Amniotic epithelial cell (primary cell): ENCODE measurements at regions not wholly inside any gene's neighbourhood (a gene's known extent, or its start where the extent isn't known, plus 50 kb on each side); places are given as distances from the start of the nearest gene placed in this dataset.

Source experiments
- DNase-seq: peaks from one replicate; pipeline ENCODE4 v3.0.0-alpha.2; 2010; ENCODE audit warnings: low read depth

- no peak for DNase-seq
These were observed 1960.5 kb upstream of the PIK3C3 start for GRCh38 chr18:39994498-39994897.

GRCh38 chr18:39991696-39992265 is 1963.3 kb upstream of the PIK3C3 start:
- DNase-seq, result no peak

GRCh38 chr18:39990540-39990939 is 1964.5 kb upstream of the PIK3C3 start:
- DNase-seq, result no peak

GRCh38 chr18:39976771-39977170 is 1978.3 kb upstream of the PIK3C3 start:
- no peak for DNase-seq

GRCh38 chr18:39972521-39972920 is 1982.5 kb upstream of the PIK3C3 start:
- DNase-seq, result no peak

GRCh38 chr18:39969803-39970494 is 1985.1 kb upstream of the PIK3C3 start:
- DNase-seq, result no peak

GRCh38 chr18:39966275-39966674 is 1988.8 kb upstream of the PIK3C3 start:
- DNase-seq, result no peak

- DNase-seq, result no peak
These were observed 1992.5 kb upstream of the PIK3C3 start for GRCh38 chr18:39962546-39962945.

- DNase-seq, result peak; percentile 74
These were observed 1994.5 kb upstream of the PIK3C3 start for GRCh38 chr18:39960550-39960949.

- peak; percentile 15 for DNase-seq
These were observed 1995.2 kb upstream of the PIK3C3 start for GRCh38 chr18:39959839-39960238.

GRCh38 chr18:39958876-39959275 is 1996.2 kb upstream of the PIK3C3 start:
- peak; percentile 22 for DNase-seq

GRCh38 chr18:39952816-39953215 is 2002.2 kb upstream of the PIK3C3 start:
- no peak for DNase-seq

- peak; percentile 32 for DNase-seq
These were observed 2003.8 kb upstream of the PIK3C3 start for GRCh38 chr18:39951142-39951720.

- peak; percentile 81 for DNase-seq
These were observed 2008.4 kb upstream of the PIK3C3 start for GRCh38 chr18:39946623-39947061.

- DNase-seq, result no peak
These were observed 2010.0 kb upstream of the PIK3C3 start for GRCh38 chr18:39945076-39945475.

- peak; percentile 46 for DNase-seq
These were observed 2012.3 kb upstream of the PIK3C3 start for GRCh38 chr18:39942702-39943101.

GRCh38 chr18:39938676-39939608 is 2016.1 kb upstream of the PIK3C3 start:
- no peak for DNase-seq

- peak; percentile 5 for DNase-seq
These were observed 2019.4 kb upstream of the PIK3C3 start for GRCh38 chr18:39935598-39935997.

GRCh38 chr18:39918847-39919246 is 2036.2 kb upstream of the PIK3C3 start:
- DNase-seq, result no peak

- no peak for DNase-seq
These were observed 2041.2 kb upstream of the PIK3C3 start for GRCh38 chr18:39913672-39914366.

- DNase-seq, result no peak
These were observed 2043.3 kb upstream of the PIK3C3 start for GRCh38 chr18:39911716-39912115.

GRCh38 chr18:39909706-39910105 is 2045.3 kb upstream of the PIK3C3 start:
- no peak for DNase-seq
